ENCODE measurements at regions not wholly inside any gene's neighbourhood (a gene's known extent, or its start where the extent isn't known, plus 50 kb on each side); places are given as distances from the start of the nearest gene placed in this dataset.

- no peak overlapping the region for H3K27ac ChIP-seq (ENCODE audit: low read depth, low read length)
- no TSS peak for BruUV-seq (replicated peaks)
- POLR2A ChIA-PET = no interaction called here
- TF ChIP-seq EZH2phosphoT487 (IDR thresholded peaks at IDR 0.05; ENCODE audit: borderline replicate concordance) (no peak), ZFX (IDR thresholded peaks at IDR 0.05) (no peak), FOSL1 (IDR thresholded peaks at IDR 0.05; ENCODE audit: low read depth) (no peak), EZH2 (IDR thresholded peaks at IDR 0.05) (no peak), CTCF (IDR thresholded peaks at IDR 0.05 in 2 of 3, conservative IDR thresholded peaks at IDR 0.05 in 1 of 3; ENCODE audit: borderline replicate concordance in 1 of 3, insufficient read depth in 1 of 3, low read depth in 2 of 3, low read length in 2 of 3) (peak in 1 of 3 experiments; percentile 20; a peak in 1 of 6 replicates), POLR2AphosphoS5 (IDR thresholded peaks at IDR 0.05; ENCODE audit: low read depth, low read length) (no peak), RAD21 (IDR thresholded peaks at IDR 0.05; ENCODE audit: low read depth) (peak; percentile 14; the same call in 1 of the 2 replicates), MAX (IDR thresholded peaks at IDR 0.05) (no peak), EGR1 (IDR thresholded peaks at IDR 0.05; ENCODE audit: low read depth) (no peak), ELF1 (IDR thresholded peaks at IDR 0.05; ENCODE audit: borderline replicate concordance, low read depth) (no peak), ZNF274 (IDR thresholded peaks at IDR 0.05; ENCODE audit: low read depth, low read length) (no peak), ZBTB33 (IDR thresholded peaks at IDR 0.05; ENCODE audit: extremely low read depth, insufficient replicate concordance, low read length) (no peak), ATF3 (IDR thresholded peaks at IDR 0.05) (no peak), CBX3 (IDR thresholded peaks at IDR 0.05; ENCODE audit: low read depth) (no peak), SIN3A (IDR thresholded peaks at IDR 0.05; ENCODE audit: low read depth) (no peak), SRF (IDR thresholded peaks at IDR 0.05; ENCODE audit: low read depth) (no peak), CEBPB (IDR thresholded peaks at IDR 0.05; ENCODE audit: low read depth) (no peak)
- H3K4me2 ChIP-seq (ENCODE audit: low read length) = no peak overlapping the region
- intact Hi-C loops (cut with micrococcal nuclease) = no loop called here
- H4K20me1 ChIP-seq (ENCODE audit: insufficient read depth) = no peaks in the 10 kb centered on the region
- no peaks in the 10 kb centered on the region for H3K4me1 ChIP-seq (ENCODE audit: control insufficient read depth in 1 of 2, insufficient read depth in 2 of 2, low read length in 2 of 2)
- RAD21 ChIA-PET (ENCODE audit: low non-redundant PET in 1 of 2, low total read pairs in 2 of 2, uncharacterized antibody in 2 of 2, unreplicated experiment in 2 of 2) = no interaction called here
- no peak overlapping the region for H3K4me3 ChIP-seq (replicated peaks in 1 of 2; ENCODE audit: low read depth in 1 of 2, low read length in 2 of 2)
- no peaks in the 10 kb centered on the region for H3K36me3 ChIP-seq (ENCODE audit: control insufficient read depth in 1 of 2, insufficient read depth in 2 of 2, low read length in 2 of 2)
- H3K79me2 ChIP-seq (ENCODE audit: insufficient read depth, low read length) = no peaks in the 10 kb centered on the region
- CTCF ChIA-PET = interaction anchor here (0.7 to 2.4 kb wide), 4 partner anchors 8 to 1662 kb away, joined by 3 to 11 read pairs (median 4); no protein-coding TSS in a partner anchor
- DNase-seq (ENCODE audit: low read depth, low spot score) = no peak
- peaks cover 29% of the 10 kb centered on the region for H3K27me3 ChIP-seq (ENCODE audit: insufficient read depth, low read length)
- H3K9me2 ChIP-seq (ENCODE audit: insufficient read depth) = no peaks in the 10 kb centered on the region
- no peak overlapping the region for H2AFZ ChIP-seq (ENCODE audit: low read depth, low read length, poor library complexity, severe bottlenecking)
- ATAC-seq = peak; percentile 74
- H3K9me3 ChIP-seq (ENCODE audit: control insufficient read depth in 1 of 2, insufficient read depth in 1 of 2, low read depth in 1 of 2, low read length in 2 of 2) = no peaks in the 10 kb centered on the region
- H3K9ac ChIP-seq (ENCODE audit: low read length) = no peak overlapping the region
These were observed 128.5 kb upstream of the CHD6 start for GRCh38 chr20:41746635-41747034.
